ENCODE measurements at regions not wholly inside any gene's neighbourhood (a gene's known extent, or its start where the extent isn't known, plus 50 kb on each side); places are given as distances from the start of the nearest gene placed in this dataset.

- Histone ChIP-seq H2AFZ (ENCODE audit: low read length) (no peak overlapping the region), H3K4me2 (ENCODE audit: low read depth, low read length) (no peak overlapping the region), H3K79me2 (ENCODE audit: low read length) (no peaks in the 10 kb centered on the region), H3K27me3 (replicated peaks; ENCODE audit: insufficient read depth, low read length) (no peaks in the 10 kb centered on the region), H3K4me1 (ENCODE audit: low read length) (peaks cover 10% of the 10 kb centered on the region), H3K36me3 (replicated peaks; ENCODE audit: insufficient read depth, low read length) (no peaks in the 10 kb centered on the region), H3K4me3 (ENCODE audit: low read length) (no peak overlapping the region), H4K20me1 (ENCODE audit: insufficient read depth, low read length) (no peaks in the 10 kb centered on the region), H3K27ac (ENCODE audit: low read length) (no peak overlapping the region), H3K9me3 (replicated peaks; ENCODE audit: insufficient read depth, low read length) (no peaks in the 10 kb centered on the region), H3F3A (ENCODE audit: insufficient read depth, low read length) (peaks cover 10% of the 10 kb centered on the region), H3K9ac (ENCODE audit: low read length) (no peak overlapping the region), H3K9me2 (replicated peaks; ENCODE audit: insufficient read depth, low read length) (no peaks in the 10 kb centered on the region)
- TF ChIP-seq EZH2 (optimal IDR thresholded peaks at IDR 0.05; ENCODE audit: low read depth, low read length) = no peak
- no peak for TF ChIP-seq CTCF (IDR thresholded peaks at IDR 0.05; ENCODE audit: low read length)
- TF ChIP-seq EZH2phosphoT487 (IDR thresholded peaks at IDR 0.05; ENCODE audit: low read length) = no peak
- no peak for DNase-seq
Observed at GRCh38 chr9:19553441-19553840, 144.6 kb downstream of the ACER2 start.

GRCh38 chr9:19552282-19553105 is 143.7 kb downstream of the ACER2 start:
- no peak for DNase-seq
- Histone ChIP-seq H3K4me1 (ENCODE audit: low read length) (peaks cover 10% of the 10 kb centered on the region), H3K27me3 (replicated peaks; ENCODE audit: insufficient read depth, low read length) (no peaks in the 10 kb centered on the region), H3K9ac (ENCODE audit: low read length) (no peak overlapping the region), H3K9me2 (replicated peaks; ENCODE audit: insufficient read depth, low read length) (no peaks in the 10 kb centered on the region), H2AFZ (ENCODE audit: low read length) (no peak overlapping the region), H3K4me3 (ENCODE audit: low read length) (no peak overlapping the region), H4K20me1 (ENCODE audit: insufficient read depth, low read length) (no peaks in the 10 kb centered on the region), H3K27ac (ENCODE audit: low read length) (no peak overlapping the region), H3K36me3 (replicated peaks; ENCODE audit: insufficient read depth, low read length) (no peaks in the 10 kb centered on the region), H3K79me2 (ENCODE audit: low read length) (no peaks in the 10 kb centered on the region), H3F3A (ENCODE audit: insufficient read depth, low read length) (peaks cover 10% of the 10 kb centered on the region), H3K4me2 (ENCODE audit: low read depth, low read length) (no peak overlapping the region), H3K9me3 (replicated peaks; ENCODE audit: insufficient read depth, low read length) (no peaks in the 10 kb centered on the region)
- TF ChIP-seq EZH2phosphoT487 (IDR thresholded peaks at IDR 0.05; ENCODE audit: low read length) (no peak), CTCF (IDR thresholded peaks at IDR 0.05; ENCODE audit: low read length) (no peak), EZH2 (optimal IDR thresholded peaks at IDR 0.05; ENCODE audit: low read depth, low read length) (no peak)

DNA sequence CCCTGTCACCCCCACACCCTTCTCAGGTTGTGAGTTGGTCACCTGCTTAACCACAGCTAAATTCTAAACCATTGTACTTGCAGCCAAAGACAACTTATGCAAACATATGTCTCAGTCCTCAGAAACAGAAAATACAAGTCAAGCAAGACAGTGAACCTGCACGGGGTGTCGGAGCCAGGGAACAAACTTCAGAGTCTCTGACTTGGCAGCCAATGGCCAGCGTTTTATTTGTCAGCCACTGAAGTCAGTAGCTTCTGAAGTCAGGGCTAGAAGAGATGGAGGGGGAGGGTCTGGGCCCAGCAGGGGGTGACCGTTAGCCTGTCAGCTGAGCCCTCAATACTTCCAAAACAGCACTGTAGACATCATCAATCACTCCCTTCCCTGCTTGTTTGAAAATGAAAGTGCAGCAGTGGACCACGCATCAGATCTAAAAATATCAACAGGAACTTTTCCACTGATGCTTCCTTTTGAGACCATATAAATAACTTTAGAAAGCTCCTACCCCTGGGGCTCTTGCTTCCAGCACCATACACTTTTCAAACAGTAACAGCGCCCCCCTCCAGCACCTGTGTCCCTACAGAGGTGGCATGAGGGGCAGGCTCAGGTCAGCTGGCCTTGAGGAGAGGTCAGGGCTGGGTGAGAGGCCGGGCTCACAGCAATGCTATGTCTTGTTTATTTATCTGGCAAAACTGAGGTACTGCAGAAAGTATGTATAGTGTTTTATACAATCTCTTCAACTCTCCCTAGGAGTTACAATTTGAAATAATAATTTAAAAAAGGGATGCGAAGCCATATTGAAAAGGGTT is 142.5 kb downstream of the ACER2 start:
- H3K36me3 ChIP-seq (replicated peaks; ENCODE audit: insufficient read depth, low read length) = no peaks in the 10 kb centered on the region
- no peaks in the 10 kb centered on the region for H3K9me2 ChIP-seq (replicated peaks; ENCODE audit: insufficient read depth, low read length)
- H3K4me3 ChIP-seq (ENCODE audit: low read length) = peak overlapping the region; percentile 55
- no peaks in the 10 kb centered on the region for H3K79me2 ChIP-seq (ENCODE audit: low read length)
- H3K9me3 ChIP-seq (replicated peaks; ENCODE audit: insufficient read depth, low read length) = no peaks in the 10 kb centered on the region
- H3K4me1 ChIP-seq (ENCODE audit: low read length) = peaks cover 10% of the 10 kb centered on the region
- no peaks in the 10 kb centered on the region for H3K27me3 ChIP-seq (replicated peaks; ENCODE audit: insufficient read depth, low read length)
- peak overlapping the region; percentile 74 for H3K4me2 ChIP-seq (ENCODE audit: low read depth, low read length)
- H4K20me1 ChIP-seq (ENCODE audit: insufficient read depth, low read length) = no peaks in the 10 kb centered on the region
- H3F3A ChIP-seq (ENCODE audit: insufficient read depth, low read length) = peaks cover 10% of the 10 kb centered on the region
- peak; percentile 33 for TF ChIP-seq CTCF (IDR thresholded peaks at IDR 0.05; ENCODE audit: low read length)
- TF ChIP-seq EZH2 (optimal IDR thresholded peaks at IDR 0.05; ENCODE audit: low read depth, low read length) = no peak
- peak; percentile 26 for DNase-seq
- H2AFZ ChIP-seq (ENCODE audit: low read length) = 0 out of 2 replicates have a peak overlapping the region, but pooled peaks have one; percentile 35
- peak overlapping the region; percentile 55; the same call in 1 of the 2 replicates for H3K27ac ChIP-seq (ENCODE audit: low read length)
- peak overlapping the region; percentile 31; the same call in 1 of the 2 replicates for H3K9ac ChIP-seq (ENCODE audit: low read length)

Data from MM.1S (cell line).